ENCODE measurements at regions not wholly inside any gene's neighbourhood (a gene's known extent, or its start where the extent isn't known, plus 50 kb on each side); places are given as distances from the start of the nearest gene placed in this dataset.
"Not testable (repeated sequence)": the region's sequence is repeated elsewhere in the genome, so short reads cannot be mapped to it uniquely, and the experiment has no call there.

GRCh38 chr7:34401776-34402175 is 256.2 kb upstream of the NPSR1 start:
- DNase-seq: no peak

DNA sequence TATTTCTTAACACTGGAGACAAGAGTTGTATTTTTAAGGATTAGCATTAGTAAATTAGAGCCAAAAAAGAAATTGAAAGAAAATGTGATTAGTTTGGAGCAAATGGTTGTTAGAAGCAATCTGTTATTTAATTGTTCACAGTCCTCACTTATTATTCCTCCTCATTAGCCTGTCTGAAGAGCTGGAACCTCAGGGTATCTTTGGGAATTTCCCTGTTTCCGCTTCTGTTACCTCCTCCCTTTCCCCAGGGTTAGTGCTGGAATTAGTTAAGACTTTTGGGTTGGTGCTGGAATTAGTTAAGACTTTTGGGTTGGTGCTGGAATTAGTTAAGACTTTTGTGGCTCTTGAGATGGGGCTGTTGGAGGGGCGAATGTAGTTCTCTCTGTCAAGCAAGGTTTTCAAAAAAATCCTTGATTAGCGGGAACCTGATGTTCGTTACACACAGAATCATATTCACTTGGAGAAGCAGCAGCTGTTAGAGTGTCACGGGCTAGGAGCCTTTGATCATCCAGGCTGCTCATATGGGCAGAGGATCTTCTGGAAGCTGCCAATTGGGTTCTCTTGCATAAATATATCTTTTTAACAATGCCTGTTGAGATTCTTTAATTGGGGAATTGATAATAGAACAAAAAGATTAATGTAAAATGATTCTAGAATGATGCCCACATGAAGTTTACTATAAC is 251.0 kb upstream of the NPSR1 start:
- no peak for DNase-seq

- DNase-seq: no peak
Measured at GRCh38 chr7:34407586-34407985, 250.4 kb upstream of the NPSR1 start.

- peak; percentile 28 for DNase-seq
Measured at GRCh38 chr7:34417781-34418180, 240.2 kb upstream of the NPSR1 start.

- no peak for DNase-seq
Measured at GRCh38 chr7:34421526-34421925, 236.5 kb upstream of the NPSR1 start.

GRCh38 chr7:34425194-34425593 is 232.8 kb upstream of the NPSR1 start:
- peak; percentile 11 for DNase-seq

DNA sequence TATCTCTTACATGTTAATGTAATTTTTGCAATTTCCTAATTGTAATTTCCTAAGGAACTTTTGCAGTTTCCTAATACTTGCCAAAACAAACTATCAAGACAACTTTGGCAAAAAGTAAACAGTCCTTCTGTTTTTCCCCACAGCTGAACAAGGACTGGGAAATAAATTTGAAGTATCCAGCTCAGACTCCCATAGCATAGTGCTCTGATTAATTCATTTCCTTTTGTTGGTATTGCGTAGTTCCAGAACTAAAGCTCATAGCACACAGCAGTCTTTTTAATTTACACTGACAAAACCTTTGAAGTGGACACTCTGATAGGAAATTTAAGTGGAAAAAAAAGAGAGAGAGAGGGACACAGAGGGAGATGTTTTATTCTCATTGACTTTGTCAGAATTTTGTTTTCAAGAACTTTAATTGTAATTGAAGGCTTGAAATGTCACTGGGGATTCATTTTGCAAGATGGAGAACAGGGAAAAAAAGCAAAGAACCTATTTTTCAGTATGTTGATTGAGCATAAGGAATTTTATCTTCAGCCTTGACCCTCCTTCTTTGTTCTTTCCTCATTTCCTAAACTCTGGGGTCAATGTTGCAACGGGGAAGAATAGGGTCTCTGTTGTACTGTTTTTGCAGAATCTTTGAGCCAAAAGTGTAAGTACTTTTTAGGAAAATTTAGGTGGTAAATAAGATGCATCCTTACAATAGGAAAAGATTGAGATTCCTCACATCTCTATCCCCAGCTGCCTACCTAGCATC is 232.2 kb upstream of the NPSR1 start:
- peak; percentile 13 for DNase-seq

DNA sequence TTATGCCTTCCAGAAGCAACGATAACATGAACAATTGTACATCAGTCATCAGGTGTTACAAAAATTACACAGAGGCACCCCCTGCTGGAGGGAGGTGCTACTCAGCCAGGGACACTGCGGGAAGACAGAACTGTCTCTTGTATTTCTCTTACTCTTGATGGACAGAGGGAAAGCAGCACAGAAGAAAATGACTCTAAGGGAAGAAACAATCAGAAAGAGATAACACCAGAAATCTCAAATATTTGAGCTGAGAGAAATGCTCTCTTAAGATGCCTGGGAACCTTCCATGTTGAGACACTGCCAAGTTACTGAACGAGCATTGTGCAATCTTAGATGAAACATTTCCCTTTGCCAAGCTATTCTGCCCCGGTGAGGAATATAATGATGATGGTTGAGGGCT is 227.6 kb upstream of the NPSR1 start:
- DNase-seq: peak; percentile 97

GRCh38 chr7:34438436-34438835 is 219.6 kb upstream of the NPSR1 start:
- DNase-seq: no peak

GRCh38 chr7:34445653-34446052 is 212.4 kb upstream of the NPSR1 start:
- DNase-seq: peak; percentile 47

GRCh38 chr7:34448531-34448930 is 209.5 kb upstream of the NPSR1 start:
- DNase-seq: not testable (repeated sequence)

GRCh38 chr7:34449765-34450164 is 208.3 kb upstream of the NPSR1 start:
- DNase-seq: no peak

- DNase-seq: no peak
Measured at GRCh38 chr7:34451183-34451582, 206.8 kb upstream of the NPSR1 start.

- peak; percentile 96 for DNase-seq
Measured at GRCh38 chr7:34451923-34452322, 206.1 kb upstream of the NPSR1 start.

- no peak for DNase-seq
Measured at GRCh38 chr7:34452363-34452762, 205.7 kb upstream of the NPSR1 start.

DNA sequence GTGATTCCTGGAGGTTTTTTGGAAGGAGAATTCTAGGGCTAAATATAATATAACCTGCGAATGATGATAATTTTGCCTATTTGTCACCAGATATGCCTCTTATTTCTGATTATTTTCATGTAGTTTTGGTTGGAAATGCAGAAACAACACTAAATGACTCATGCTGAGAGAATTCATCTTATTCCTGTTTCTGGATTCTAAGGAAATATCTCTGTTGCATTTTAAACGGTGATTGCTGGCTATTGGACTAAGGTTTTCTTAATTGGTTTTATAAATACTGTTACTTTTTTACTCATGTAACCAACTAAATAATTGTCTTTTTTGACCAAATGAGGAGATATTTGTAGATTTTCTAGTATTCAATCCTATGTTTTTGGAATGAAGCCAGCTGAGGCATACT is 204.9 kb upstream of the NPSR1 start:
- DNase-seq: peak; percentile 53

DNA sequence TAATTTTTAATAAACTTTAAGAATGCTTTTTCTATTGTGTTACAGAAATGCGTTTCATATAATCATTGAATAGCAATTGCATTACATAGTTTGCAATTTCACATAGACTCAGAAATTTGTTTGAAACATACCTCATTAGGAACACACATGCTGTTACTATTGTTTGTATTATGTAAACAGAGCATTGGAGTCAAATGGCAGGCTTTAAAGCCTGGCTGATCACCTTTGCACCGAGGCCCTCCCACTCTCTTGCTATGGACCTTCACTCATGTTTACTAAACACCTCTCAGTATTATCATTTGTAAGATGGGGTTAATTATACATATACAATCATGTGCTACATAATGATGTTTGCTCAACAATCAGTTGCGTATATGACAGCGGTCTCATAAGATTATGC is 203.6 kb upstream of the NPSR1 start:
- DNase-seq: no peak

- no peak for DNase-seq
Measured at GRCh38 chr7:34457329-34457728, 200.7 kb upstream of the NPSR1 start.

GRCh38 chr7:34463830-34464229 is 194.2 kb upstream of the NPSR1 start:
- DNase-seq: peak; percentile 96

DNA sequence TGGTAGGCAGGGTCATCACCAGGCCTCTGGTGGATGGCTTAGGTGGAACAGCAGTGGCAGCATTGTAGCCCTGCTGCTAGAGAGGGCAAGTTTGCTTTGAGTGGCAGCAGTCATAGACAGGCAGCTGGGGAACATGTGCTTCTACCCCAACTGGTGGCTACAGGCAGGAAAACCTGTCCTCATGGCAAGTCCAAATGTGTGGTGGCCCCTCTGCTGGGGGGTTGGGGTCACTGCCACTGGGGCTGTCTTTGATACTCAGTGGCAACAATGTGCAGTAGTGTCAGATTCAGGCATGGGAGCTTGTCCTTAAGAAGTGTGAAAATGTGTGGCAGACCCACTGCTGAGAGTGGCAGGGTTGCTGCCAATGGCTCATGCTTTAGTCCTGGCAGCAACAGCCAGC is 186.2 kb upstream of the NPSR1 start:
- no peak for DNase-seq

GRCh38 chr7:34486371-34486770 is 171.6 kb upstream of the NPSR1 start:
- no peak for DNase-seq

DNA sequence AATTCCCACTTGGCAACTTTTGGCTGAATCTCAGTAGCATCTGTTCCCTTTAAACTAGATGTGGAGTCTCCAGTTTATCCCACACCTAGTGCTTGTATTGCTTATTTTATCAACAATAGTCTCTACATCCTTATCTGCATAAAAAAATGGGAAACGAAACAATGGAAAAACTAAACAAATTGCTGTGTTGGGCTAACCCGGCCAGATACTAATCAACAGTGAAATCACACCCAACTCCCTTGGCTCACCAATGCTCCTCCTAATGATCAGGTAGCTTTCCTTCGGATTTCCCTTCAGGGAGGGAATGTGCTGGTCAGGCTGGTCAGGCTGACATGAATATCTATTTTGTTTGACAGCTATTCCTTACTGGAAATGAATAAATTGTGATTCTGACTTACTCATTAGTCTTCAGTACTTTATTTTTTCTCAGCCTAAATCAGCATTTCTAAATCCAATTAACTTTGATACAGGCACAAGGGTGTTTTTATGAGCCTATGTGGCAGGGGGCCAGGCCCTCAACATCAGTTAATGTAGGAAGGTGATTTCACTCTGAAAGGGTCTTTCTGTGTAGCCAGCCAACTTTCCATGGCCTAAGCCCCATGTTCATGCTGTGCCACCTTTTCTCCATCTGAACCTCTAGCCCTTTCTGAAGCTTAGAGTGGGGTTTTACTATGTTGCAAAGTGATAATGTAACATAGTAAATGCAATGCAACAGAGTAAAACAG is 170.5 kb upstream of the NPSR1 start:
- DNase-seq: no peak

- DNase-seq: no peak
Measured at GRCh38 chr7:34488766-34489165, 169.3 kb upstream of the NPSR1 start.

DNA sequence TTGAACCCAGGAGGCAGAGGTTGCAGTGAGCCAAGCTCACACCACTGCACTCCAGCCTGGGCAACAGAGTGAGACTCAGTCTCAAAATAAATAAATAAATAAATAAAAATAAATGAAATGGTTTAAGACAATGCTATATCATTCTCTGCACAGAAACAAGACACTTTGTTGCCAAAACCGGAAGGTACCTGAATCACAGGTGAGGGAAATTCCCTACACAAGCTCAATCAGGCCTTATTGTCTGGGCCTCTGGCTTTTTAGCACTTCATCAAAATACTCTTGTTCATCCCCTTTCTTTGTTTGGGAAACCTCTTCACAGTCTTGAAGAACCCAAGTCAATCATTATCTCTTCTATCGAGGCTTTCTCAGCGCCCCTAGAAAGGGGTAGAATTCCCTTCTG is 166.1 kb upstream of the NPSR1 start:
- no peak for DNase-seq

Data from NCI-H226 (cell line).